Neural progenitor cell (in vitro differentiated cells): ENCODE measurements at regions not wholly inside any gene's neighbourhood (a gene's known extent, or its start where the extent isn't known, plus 50 kb on each side); places are given as distances from the start of the nearest gene placed in this dataset.

Source experiments
- DNase-seq: peaks from one replicate; pipeline ENCODE4 v3.0.0-alpha.2; 2016; ENCODE audit warnings: low spot score
- H2AFZ ChIP-seq: fragments of 200-600 bp; sonication (generic); replicated peaks from 2 replicates; pipeline ENCODE4 v1.6.1; 2016; ENCODE audit warnings: antibody characterized with exemption
- H3F3A ChIP-seq: fragments of 200-600 bp; sonication (generic); 2 replicates; pipeline ENCODE4 v1.6.1; 2016; ENCODE audit warnings: antibody characterized with exemption, low read depth
- H3K27ac ChIP-seq: fragments of 200-600 bp; sonication (generic); 2 replicates; pipeline ENCODE4 v1.5.1; 2016; ENCODE audit warnings: mild to moderate bottlenecking
- H3K27me3 ChIP-seq: fragments of 200-600 bp; sonication (generic); 2 replicates; pipeline ENCODE4 v1.6.1; 2016; ENCODE audit warnings: mild to moderate bottlenecking, moderate library complexity
- H3K36me3 ChIP-seq: fragments of 200-600 bp; sonication (generic); 2 replicates; pipeline ENCODE4 v1.5.1; 2016
- H3K4me1 ChIP-seq: fragments of 200-600 bp; sonication (generic); 2 replicates; pipeline ENCODE4 v1.6.1; 2016; ENCODE audit warnings: mixed run types
- H3K4me2 ChIP-seq: fragments of 200-600 bp; sonication (generic); 2 replicates; pipeline ENCODE4 v1.6.1; 2016
- H3K4me3 ChIP-seq: fragments of 200-600 bp; sonication (generic); 2 replicates; pipeline ENCODE4 v1.5.1; 2016
- H3K79me2 ChIP-seq: fragments of 200-600 bp; sonication (generic); 2 replicates; pipeline ENCODE4 v1.6.1; 2016; ENCODE audit warnings: low read depth
- H3K9ac ChIP-seq: fragments of 200-600 bp; sonication (generic); 2 replicates; pipeline ENCODE4 v1.6.1; 2016
- H3K9me3 ChIP-seq: fragments of 200-600 bp; sonication (generic); 2 replicates; pipeline ENCODE4 v1.5.1; 2016; ENCODE audit warnings: low read depth
- H4K20me1 ChIP-seq: fragments of 200-600 bp; sonication (generic); 2 replicates; pipeline ENCODE4 v1.6.1; 2016; ENCODE audit warnings: low read depth
- H3K27ac Mint-ChIP-seq: 3 replicates; pipeline ENCODE4 v1.8.0; 2021; ENCODE audit warnings: mixed read lengths
- H3K27me3 Mint-ChIP-seq: 2 replicates; pipeline ENCODE4 v1.8.0; 2022; ENCODE audit warnings: low read depth, mild to moderate bottlenecking, inconsistent platforms, moderate library complexity, mixed read lengths; ENCODE audit not compliant: insufficient read depth
- H3K36me3 Mint-ChIP-seq: 3 replicates; pipeline ENCODE4 v1.8.0; 2021; ENCODE audit warnings: mixed read lengths
- H3K4me1 Mint-ChIP-seq: 3 replicates; pipeline ENCODE4 v1.8.0; 2021; ENCODE audit warnings: mixed read lengths
- H3K4me3 Mint-ChIP-seq: 3 replicates; pipeline ENCODE4 v1.8.0; 2021; ENCODE audit warnings: mild to moderate bottlenecking, moderate library complexity, mixed read lengths
- H3K9me3 Mint-ChIP-seq: 3 replicates; pipeline ENCODE4 v1.8.0; 2020; ENCODE audit warnings: mixed read lengths
- CTCF ChIP-seq: fragments of 200-600 bp; sonication (generic); IDR thresholded peaks from 2 replicates; pipeline ENCODE4 v1.5.1; 2017; ENCODE audit warnings: antibody characterized with exemption, mild to moderate bottlenecking
- EZH2 ChIP-seq: fragments of 200-600 bp; sonication (generic); IDR thresholded peaks from 2 replicates; pipeline ENCODE4 v1.6.1; 2017; ENCODE audit warnings: antibody characterized with exemption, mild to moderate bottlenecking, moderate library complexity
- EZH2phosphoT487 ChIP-seq: fragments of 200-600 bp; sonication (generic); IDR thresholded peaks from 2 replicates; pipeline ENCODE4 v1.6.1; 2017; ENCODE audit warnings: antibody characterized with exemption

- H3K36me3 Mint-ChIP-seq = no peaks in the 10 kb centered on the region
- Histone ChIP-seq H3K4me1 (peaks cover 30% of the 10 kb centered on the region), H3K79me2 (no peaks in the 10 kb centered on the region), H3K36me3 (no peaks in the 10 kb centered on the region), H3K27me3 (no peaks in the 10 kb centered on the region), H3K9ac (no peak overlapping the region), H3K4me3 (no peak overlapping the region), H4K20me1 (no peaks in the 10 kb centered on the region), H3K4me2 (no peak overlapping the region), H2AFZ (no peak overlapping the region), H3K9me3 (no peaks in the 10 kb centered on the region), H3K27ac (no peak overlapping the region), H3F3A (peaks cover 16% of the 10 kb centered on the region)
- no peak for TF ChIP-seq EZH2
- peaks cover 27% of the 10 kb centered on the region for H3K4me1 Mint-ChIP-seq
- peaks cover 14% of the 10 kb centered on the region for H3K27me3 Mint-ChIP-seq
- no peak for DNase-seq
- H3K4me3 Mint-ChIP-seq = no peak overlapping the region
- no peak overlapping the region for H3K27ac Mint-ChIP-seq
- H3K9me3 Mint-ChIP-seq = no peaks in the 10 kb centered on the region
Observed at GRCh38 chr11:45095691-45096010, 50.8 kb upstream of the PRDM11 start.

GRCh38 chr11:45096636-45097035, 49.8 kb upstream of the PRDM11 start:
- H3K36me3 Mint-ChIP-seq = no peaks in the 10 kb centered on the region
- DNase-seq = no peak
- no peaks in the 10 kb centered on the region for H3K27me3 ChIP-seq

More at GRCh38 chr11:45096636-45097035, 49.8 kb upstream of the PRDM11 start:
- Mint-ChIP-seq H3K9me3 (no peaks in the 10 kb centered on the region), H3K27ac (no peak overlapping the region), H3K4me3 (no peak overlapping the region), H3K4me1 (peaks cover 24% of the 10 kb centered on the region), H3K27me3 (peaks cover 14% of the 10 kb centered on the region)
- Histone ChIP-seq H2AFZ (no peak overlapping the region), H3K9ac (no peak overlapping the region), H3K9me3 (no peaks in the 10 kb centered on the region), H3K36me3 (no peaks in the 10 kb centered on the region), H3F3A (peaks cover 9% of the 10 kb centered on the region), H3K27ac (no peak overlapping the region), H3K4me1 (peaks cover 22% of the 10 kb centered on the region), H4K20me1 (no peaks in the 10 kb centered on the region), H3K4me3 (no peak overlapping the region), H3K79me2 (no peaks in the 10 kb centered on the region), H3K4me2 (no peak overlapping the region)
- TF ChIP-seq CTCF (no peak), EZH2 (no peak), EZH2phosphoT487 (no peak)
